HepG2 (cell line): ENCODE measurements at regions not wholly inside any gene's neighbourhood (a gene's known extent, or its start where the extent isn't known, plus 50 kb on each side); places are given as distances from the start of the nearest gene placed in this dataset.

ENCODE experiments used
- ATAC-seq: fragments of 200-7000 bp; cut with Tn5 transposase; 3 replicates; pipeline ENCODE4 v1.9.1; 2020; ENCODE audit warnings: mild to moderate bottlenecking, moderate library complexity
- BruUV-seq: library from RNA; stranded (reverse); fragments of 400-500 nt; replicated peaks from 2 replicates; lab custom pipeline; 2021; lab: Mats Ljungman, UMichigan
- CTCF ChIA-PET: fragments of 300-600 bp; formaldehyde crosslinking; extraction: SDS; loops from one replicate; lab custom pipeline; 2021; ENCODE audit warnings: low total read pairs, inconsistent platforms, low intra/inter-chr PET ratio; lab: Yijun Ruan, JAX
- POLR2A ChIA-PET: fragments of 350-600 bp; sonication (Branson Sonifier 250); formaldehyde crosslinking; loops from one replicate; lab custom pipeline; 2020; ENCODE audit warnings: antibody characterized with exemption, inconsistent platforms; lab: Yijun Ruan, JAX
- DNase-seq: peaks from one replicate; pipeline ENCODE4 v3.0.0-alpha.2; 2015; ENCODE audit warnings: low spot score
- FAIRE-seq: peaks from 3 replicates; lab custom pipeline; 2011; peaks lifted over from hg19 to GRCh38; lab: Jason Lieb, UNC
- H2AFZ ChIP-seq: one replicate; pipeline ENCODE4 v1.6.1; 2011; ENCODE audit warnings: low read length, inconsistent platforms
- H3K27ac ChIP-seq: fragments of 300-600 bp; 3 replicates; pipeline ENCODE4 v1.8.0; 2011; ENCODE audit warnings: mixed run types, mild to moderate bottlenecking, mixed read lengths, low read length, inconsistent platforms; ENCODE audit not compliant: insufficient read depth; ENCODE audit errors: extremely low read length
- H3K27me3 ChIP-seq, 2 experiments: fragments of 200-600 bp in 1 of 2; 2 replicates in 1 of 2; 3 replicates in 1 of 2; pipeline versions ENCODE4 v1.6.0 to v1.8.0; 2011; ENCODE audit warnings: low read length in 2 of 2, mild to moderate bottlenecking in 2 of 2, moderate library complexity in 2 of 2, inconsistent platforms in 1 of 2; ENCODE audit not compliant: insufficient read depth in 2 of 2, control insufficient read depth in 1 of 2
- H3K36me3 ChIP-seq, 2 experiments: fragments of 200-600 bp in 1 of 2; replicated peaks in 1 of 2; 2 replicates in 1 of 2; 3 replicates in 1 of 2; pipeline versions ENCODE4 v1.5.1 to v1.8.0; 2011; ENCODE audit warnings: low read length in 2 of 2, inconsistent platforms in 1 of 2; ENCODE audit not compliant: insufficient read depth in 2 of 2, control insufficient read depth in 1 of 2
- H3K4me1 ChIP-seq: 2 replicates; pipeline ENCODE4 v1.5.1; 2012; ENCODE audit warnings: low read length, inconsistent platforms; ENCODE audit not compliant: insufficient read depth
- H3K4me2 ChIP-seq: 2 replicates; pipeline ENCODE4 v1.6.0; 2011; ENCODE audit warnings: low read depth, low read length, inconsistent platforms
- H3K4me3 ChIP-seq, 3 experiments: fragments of 200-600 bp in 1 of 3; sonication (generic), shearing (Covaris generic) in 1 of 3; replicated peaks in 1 of 3; 2 replicates each; pipeline ENCODE4 v1.5.1; 2011 to 2016; ENCODE audit warnings: low read length in 3 of 3, inconsistent platforms in 2 of 3, low read depth in 2 of 3, mild to moderate bottlenecking in 2 of 3, control low read depth in 1 of 3, mixed read lengths in 1 of 3; ENCODE audit not compliant: insufficient read depth in 1 of 3
- H3K79me2 ChIP-seq: one replicate; pipeline ENCODE4 v1.6.1; 2011; ENCODE audit warnings: low read length, inconsistent platforms; ENCODE audit not compliant: insufficient read depth
- H3K9ac ChIP-seq: 2 replicates; pipeline ENCODE4 v1.6.0; 2011; ENCODE audit warnings: mild to moderate bottlenecking, low read depth, low read length, inconsistent platforms; ENCODE audit not compliant: insufficient read depth
- H3K9me3 ChIP-seq: 2 replicates; pipeline ENCODE4 v1.5.1; 2012; ENCODE audit warnings: mild to moderate bottlenecking, low read length
- H4K20me1 ChIP-seq: 2 replicates; pipeline ENCODE4 v1.6.0; 2011; ENCODE audit warnings: inconsistent platforms, mild to moderate bottlenecking, low read length, moderate library complexity; ENCODE audit not compliant: insufficient read depth
- BRCA1 ChIP-seq: sonication (generic); formaldehyde crosslinking; IDR thresholded peaks from 2 replicates; pipeline ENCODE4 v1.4.0; 2020; ENCODE audit warnings: missing genetic modification reagents
- CEBPB ChIP-seq: IDR thresholded peaks from 2 replicates; pipeline ENCODE4 v1.6.1; 2011; ENCODE audit warnings: low read depth, low read length, improper control_type of control experiment, borderline replicate concordance
- CEBPG ChIP-seq: IDR thresholded peaks from 2 replicates; pipeline ENCODE4 v1.6.1; 2016
- HOXA7 ChIP-seq: sonication (generic); formaldehyde crosslinking; IDR thresholded peaks from 2 replicates; pipeline ENCODE4 v1.8.1; 2022; ENCODE audit warnings: mild to moderate bottlenecking, missing genetic modification reagents, moderate library complexity
- KMT2B ChIP-seq: IDR thresholded peaks from 2 replicates; pipeline ENCODE4 v1.6.1; 2016; ENCODE audit warnings: missing genetic modification reagents, missing compliant biosample characterization
- MAFF ChIP-seq: IDR thresholded peaks from 2 replicates; pipeline ENCODE4 v1.6.1; 2011; ENCODE audit warnings: low read depth, low read length, improper control_type of control experiment
- MAFK ChIP-seq, 2 experiments: IDR thresholded peaks in 1 of 2; conservative IDR thresholded peaks in 1 of 2; 2 replicates each; pipeline ENCODE4 v1.6.1; 2011; ENCODE audit warnings: improper control_type of control experiment in 2 of 2, low read length in 2 of 2
- MZF1 ChIP-seq: sonication (generic); formaldehyde crosslinking; IDR thresholded peaks from 2 replicates; pipeline ENCODE4 v1.8.1; 2023; ENCODE audit warnings: mild to moderate bottlenecking, missing genetic modification reagents, borderline replicate concordance
- NFE2 ChIP-seq: sonication (generic); formaldehyde crosslinking; IDR thresholded peaks from 2 replicates; pipeline ENCODE4 v1.4.0; 2020; ENCODE audit warnings: missing genetic modification reagents
- NR2F6 ChIP-seq, 2 experiments: IDR thresholded peaks; 2 replicates each; pipeline ENCODE4 v1.6.1; 2016; ENCODE audit warnings: antibody characterized with exemption in 1 of 2, mild to moderate bottlenecking in 1 of 2
- RAD21 ChIP-seq: fragments of 450-650 bp; formaldehyde crosslinking; IDR thresholded peaks from 2 replicates; pipeline ENCODE4 v1.5.0; 2020; ENCODE audit warnings: mild to moderate bottlenecking
- RELA ChIP-seq: sonication (generic); formaldehyde crosslinking; IDR thresholded peaks from 2 replicates; pipeline ENCODE4 v1.4.0; 2020; ENCODE audit warnings: missing genetic modification reagents
- SALL1 ChIP-seq: sonication (generic); formaldehyde crosslinking; IDR thresholded peaks from 2 replicates; pipeline ENCODE4 v1.8.0; 2022; ENCODE audit warnings: mild to moderate bottlenecking, missing genetic modification reagents
- SMC3 ChIP-seq: IDR thresholded peaks from 2 replicates; pipeline ENCODE4 v1.6.1; 2011; ENCODE audit warnings: low read length, improper control_type of control experiment
- SP140L ChIP-seq: sonication (generic); formaldehyde crosslinking; IDR thresholded peaks from 2 replicates; pipeline ENCODE4 v1.4.0; 2020; ENCODE audit warnings: missing genetic modification reagents, borderline replicate concordance
- ZBTB8A ChIP-seq: sonication (generic); formaldehyde crosslinking; IDR thresholded peaks from 2 replicates; pipeline ENCODE4 v1.4.0; 2020; ENCODE audit warnings: mild to moderate bottlenecking, low read depth, missing genetic modification reagents, borderline replicate concordance
- ZFX ChIP-seq: sonication (generic); formaldehyde crosslinking; IDR thresholded peaks from 2 replicates; pipeline ENCODE4 v1.4.0; 2020; ENCODE audit warnings: mild to moderate bottlenecking, low read depth, missing genetic modification reagents, moderate library complexity
- ZKSCAN1 ChIP-seq: fragments of 150-350 bp; IDR thresholded peaks from 2 replicates; pipeline ENCODE4 v1.6.1; 2014; ENCODE audit warnings: low read length
- ZNF136 ChIP-seq: sonication (generic); formaldehyde crosslinking; IDR thresholded peaks from 2 replicates; pipeline ENCODE4 v1.8.1; 2022; ENCODE audit warnings: low read depth, mild to moderate bottlenecking, moderate library complexity, missing genetic modification reagents
- ZNF33B ChIP-seq: sonication (generic); formaldehyde crosslinking; IDR thresholded peaks from 2 replicates; pipeline ENCODE4 v1.5.1; 2020; ENCODE audit warnings: mild to moderate bottlenecking, missing genetic modification reagents
- ZNF441 ChIP-seq: sonication (generic); formaldehyde crosslinking; IDR thresholded peaks from 2 replicates; pipeline ENCODE4 v1.7.0; 2021; ENCODE audit warnings: missing genetic modification reagents, borderline replicate concordance
- ZNF761 ChIP-seq: sonication (generic); formaldehyde crosslinking; conservative IDR thresholded peaks from 2 replicates; pipeline ENCODE4 v1.4.0; 2020; ENCODE audit warnings: mild to moderate bottlenecking, missing genetic modification reagents
- in situ Hi-C: cut with HindIII; loops from 2 replicates; pipeline ENCODE4 v1.10.0; 2017; ENCODE audit warnings: low pct_unique_long_range_greater_than_20kb; ENCODE audit not compliant: extremely low pct_ligation_motif_present
- intact Hi-C: fragments of 100-400 bp; cut with micrococcal nuclease; formaldehyde crosslinking; loops from one replicate; pipeline ENCODE4 v1.10.0; 2022; ENCODE audit not compliant: unreplicated experiment
- TF ChIP-seq, protein P1 (sequence below): sonication (generic); formaldehyde crosslinking; IDR thresholded peaks from 2 replicates; pipeline ENCODE4 v1.5.0; 2020; ENCODE audit warnings: missing genetic modification reagents
- TF ChIP-seq, protein P2 (sequence below): sonication (generic); formaldehyde crosslinking; IDR thresholded peaks from 2 replicates; pipeline ENCODE4 v1.8.0; 2022; ENCODE audit warnings: missing genetic modification reagents, mild to moderate bottlenecking, inconsistent platforms, borderline replicate concordance
- TF ChIP-seq, protein P3 (sequence below): sonication (generic); formaldehyde crosslinking; IDR thresholded peaks from 2 replicates; pipeline ENCODE4 v1.4.0; 2020; ENCODE audit warnings: low read depth, mild to moderate bottlenecking, missing genetic modification reagents

DNA sequence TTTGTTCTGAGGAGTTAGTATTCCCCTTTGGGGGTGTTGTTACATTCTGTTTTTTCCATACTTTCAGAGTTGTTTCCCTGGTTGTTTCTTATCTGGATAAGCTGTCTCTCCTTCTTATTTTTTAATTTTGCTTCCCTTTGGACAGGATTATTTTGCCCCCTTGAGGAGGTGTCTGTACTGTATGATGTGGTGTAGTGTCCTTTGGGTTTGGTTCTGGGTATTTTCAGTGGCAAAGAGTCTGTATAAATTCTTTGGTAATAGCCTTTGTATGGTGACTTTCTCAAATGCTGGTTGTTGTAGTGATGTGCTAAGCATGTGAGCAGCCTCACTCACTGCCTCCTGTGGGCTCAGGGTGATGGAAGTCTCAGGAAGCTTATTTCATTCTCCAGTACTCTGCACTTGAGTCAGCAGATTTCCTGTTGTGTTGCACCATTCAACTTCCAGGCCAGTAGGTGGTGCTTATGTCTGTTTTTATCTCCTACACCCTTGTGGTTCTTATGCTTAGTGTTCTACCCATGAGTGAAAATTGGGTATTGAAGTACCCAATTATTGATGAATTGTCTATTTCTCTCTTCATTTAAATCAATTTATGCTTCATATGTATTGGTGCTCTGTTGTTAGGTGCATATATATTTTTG, 103.3 kb upstream of the PMCH start:
- CTCF ChIA-PET: interaction anchor here (0.8 to 2.0 kb wide), 3 partner anchors 183 to 402 kb away, joined by 3 to 11 read pairs (median 4); no protein-coding TSS in a partner anchor
- DNase-seq (peak; percentile 49), FAIRE-seq (peak; percentile 58), ATAC-seq (peak; percentile 98)
- no peak overlapping the region for H3K9ac ChIP-seq
- no peaks in the 10 kb centered on the region for H3K4me1 ChIP-seq
- no peak overlapping the region for H2AFZ ChIP-seq
- H3K4me2 ChIP-seq: no peak overlapping the region
- no TSS peak for BruUV-seq
- no peak overlapping the region for H3K4me3 ChIP-seq
- H3K79me2 ChIP-seq: no peaks in the 10 kb centered on the region
- no peaks in the 10 kb centered on the region for H3K9me3 ChIP-seq
- H3K27me3 ChIP-seq: no peaks in the 10 kb centered on the region
- in situ Hi-C loops: loop anchor here (25.0 kb wide), 1 partner anchor 186 kb away; the partner anchor contains the start of gene IGF1
- intact Hi-C loops: loop anchor here (1.0 to 2.0 kb wide), 3 partner anchors 183 to 402 kb away; no protein-coding TSS in a partner anchor
- POLR2A ChIA-PET: no interaction called here
- H3K36me3 ChIP-seq: no peaks in the 10 kb centered on the region
- no peaks in the 10 kb centered on the region for H4K20me1 ChIP-seq
- H3K27ac ChIP-seq: no peak overlapping the region
- no peak for TF ChIP-seq ZNF33B (CRISPR knock-in tag)
- TF ChIP-seq ZNF761 (CRISPR knock-in tag): no peak
- TF ChIP-seq, protein P1, sequence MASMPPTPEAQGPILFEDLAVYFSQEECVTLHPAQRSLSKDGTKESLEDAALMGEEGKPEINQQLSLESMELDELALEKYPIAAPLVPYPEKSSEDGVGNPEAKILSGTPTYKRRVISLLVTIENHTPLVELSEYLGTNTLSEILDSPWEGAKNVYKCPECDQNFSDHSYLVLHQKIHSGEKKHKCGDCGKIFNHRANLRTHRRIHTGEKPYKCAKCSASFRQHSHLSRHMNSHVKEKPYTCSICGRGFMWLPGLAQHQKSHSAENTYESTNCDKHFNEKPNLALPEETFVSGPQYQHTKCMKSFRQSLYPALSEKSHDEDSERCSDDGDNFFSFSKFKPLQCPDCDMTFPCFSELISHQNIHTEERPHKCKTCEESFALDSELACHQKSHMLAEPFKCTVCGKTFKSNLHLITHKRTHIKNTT: no peak
- TF ChIP-seq SP140L (CRISPR knock-in tag): no peak
- TF ChIP-seq MAFK (conservative IDR thresholded peaks at IDR 0.05 in 1 of 2, IDR thresholded peaks at IDR 0.05 in 1 of 2; ENCODE audit: low read length in 2 of 2): peak; percentile 89 to 96
- no peak for TF ChIP-seq SALL1 (CRISPR knock-in tag)
- TF ChIP-seq, protein P2, sequence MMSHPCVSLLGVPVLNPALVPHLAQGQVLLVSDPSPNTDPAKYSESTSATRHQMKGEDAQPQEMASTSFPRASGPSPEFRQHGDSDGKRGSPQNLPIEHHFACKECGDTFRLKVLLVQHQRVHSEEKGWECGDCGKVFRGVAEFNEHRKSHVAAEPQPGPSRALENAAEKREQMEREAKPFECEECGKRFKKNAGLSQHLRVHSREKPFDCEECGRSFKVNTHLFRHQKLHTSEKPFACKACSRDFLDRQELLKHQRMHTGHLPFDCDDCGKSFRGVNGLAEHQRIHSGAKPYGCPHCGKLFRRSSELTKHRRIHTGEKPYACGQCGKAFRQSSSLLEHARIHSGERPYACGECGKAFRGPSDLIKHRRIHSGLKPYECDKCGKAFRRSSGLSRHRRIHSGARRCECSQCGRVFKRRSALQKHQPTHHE (CRISPR knock-in tag): no peak
- no peak for TF ChIP-seq RELA (CRISPR knock-in tag)
- TF ChIP-seq SMC3: peak; percentile 65
- TF ChIP-seq HOXA7 (CRISPR knock-in tag): no peak
- peak; percentile 27; the same call in 1 of the 2 replicates for TF ChIP-seq CEBPB
- no peak for TF ChIP-seq KMT2B (CRISPR knock-in tag)
- no peak for TF ChIP-seq NR2F6 (IDR thresholded peaks at IDR 0.05)
- no peak for TF ChIP-seq NR2F6 (CRISPR knock-in tag; IDR thresholded peaks at IDR 0.05)
- TF ChIP-seq CEBPG: peak; percentile 47
- TF ChIP-seq, protein P3, sequence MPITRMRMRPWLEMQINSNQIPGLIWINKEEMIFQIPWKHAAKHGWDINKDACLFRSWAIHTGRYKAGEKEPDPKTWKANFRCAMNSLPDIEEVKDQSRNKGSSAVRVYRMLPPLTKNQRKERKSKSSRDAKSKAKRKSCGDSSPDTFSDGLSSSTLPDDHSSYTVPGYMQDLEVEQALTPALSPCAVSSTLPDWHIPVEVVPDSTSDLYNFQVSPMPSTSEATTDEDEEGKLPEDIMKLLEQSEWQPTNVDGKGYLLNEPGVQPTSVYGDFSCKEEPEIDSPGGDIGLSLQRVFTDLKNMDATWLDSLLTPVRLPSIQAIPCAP (CRISPR knock-in tag): no peak
- peak; percentile 92 for TF ChIP-seq MAFF
- no peak for TF ChIP-seq ZNF441 (CRISPR knock-in tag)
- TF ChIP-seq MZF1: no peak
- no peak for TF ChIP-seq ZKSCAN1
- no peak for TF ChIP-seq ZNF136 (CRISPR knock-in tag)
- TF ChIP-seq ZBTB8A: no peak
- TF ChIP-seq NFE2 (CRISPR knock-in tag): no peak
- no peak for TF ChIP-seq ZFX (CRISPR knock-in tag)
- TF ChIP-seq RAD21 (CRISPR knock-in tag): 0 out of 2 replicates have a peak, but pooled peaks have one; percentile 44
- no peak for TF ChIP-seq BRCA1 (CRISPR knock-in tag)
